ENCODE measurements at regions not wholly inside any gene's neighbourhood (a gene's known extent, or its start where the extent isn't known, plus 50 kb on each side); places are given as distances from the start of the nearest gene placed in this dataset.

GRCh38 chr7:51759985-51760384 is 443.4 kb upstream of the COBL start (continued):
- no peak for TF ChIP-seq BRCA1 (IDR thresholded peaks at IDR 0.05; ENCODE audit: low read depth, low read length)
- no peak for TF ChIP-seq RNF2 (IDR thresholded peaks at IDR 0.05; ENCODE audit: borderline replicate concordance, low read depth, low read length, missing control alignments, poor library complexity, severe bottlenecking)
- TF ChIP-seq EGR1 (IDR thresholded peaks at IDR 0.05; ENCODE audit: borderline replicate concordance, low read depth, low read length) = no peak

Data from H1 (cell line).